ENCODE measurements at regions not wholly inside any gene's neighbourhood (a gene's known extent, or its start where the extent isn't known, plus 50 kb on each side); places are given as distances from the start of the nearest gene placed in this dataset.

DNA sequence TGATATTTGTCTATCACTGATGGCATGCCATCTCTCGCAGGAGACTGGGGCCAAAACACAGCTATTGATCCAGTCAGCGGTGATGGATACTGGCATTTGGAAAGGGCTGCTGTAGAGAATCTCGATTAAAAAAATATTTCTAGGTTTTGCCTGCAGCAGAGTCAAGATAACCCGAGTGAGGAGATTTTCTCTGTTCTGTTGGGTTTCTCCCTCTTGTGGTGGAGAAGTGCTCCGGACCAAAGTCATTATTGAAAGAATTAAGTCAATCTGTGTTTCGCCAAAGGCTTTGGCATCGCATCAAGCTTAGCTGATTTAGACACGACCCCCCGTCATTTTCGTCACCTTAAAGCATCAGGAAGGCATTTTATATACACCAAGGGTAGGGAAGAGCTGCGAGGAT is 97.1 kb upstream of the IRX2 start:
- Mint-ChIP-seq H3K4me3 (no peak overlapping the region), H3K4me1 (ENCODE audit: low read depth) (no peaks in the 10 kb centered on the region), H3K9me3 (peaks cover 30% of the 10 kb centered on the region), H3K27ac (no peak overlapping the region), H3K27me3 (ENCODE audit: insufficient read depth) (no peaks in the 10 kb centered on the region; the same call in 1 of the 2 replicates), H3K36me3 (ENCODE audit: low read depth) (no peaks in the 10 kb centered on the region)
- DNase-seq, result no peak
- peak; percentile 41 for TF ChIP-seq CTCF (IDR thresholded peaks at IDR 0.05)

- Mint-ChIP-seq H3K27me3 (ENCODE audit: insufficient read depth) (no peaks in the 10 kb centered on the region; the same call in 1 of the 2 replicates), H3K27ac (no peak overlapping the region), H3K4me1 (ENCODE audit: low read depth) (no peaks in the 10 kb centered on the region), H3K4me3 (no peak overlapping the region), H3K36me3 (ENCODE audit: low read depth) (no peaks in the 10 kb centered on the region), H3K9me3 (peaks cover 23% of the 10 kb centered on the region)
- TF ChIP-seq CTCF (IDR thresholded peaks at IDR 0.05), result no peak
- no peak for DNase-seq
Measured at GRCh38 chr5:2847608-2848007, 96.1 kb upstream of the IRX2 start.

DNA sequence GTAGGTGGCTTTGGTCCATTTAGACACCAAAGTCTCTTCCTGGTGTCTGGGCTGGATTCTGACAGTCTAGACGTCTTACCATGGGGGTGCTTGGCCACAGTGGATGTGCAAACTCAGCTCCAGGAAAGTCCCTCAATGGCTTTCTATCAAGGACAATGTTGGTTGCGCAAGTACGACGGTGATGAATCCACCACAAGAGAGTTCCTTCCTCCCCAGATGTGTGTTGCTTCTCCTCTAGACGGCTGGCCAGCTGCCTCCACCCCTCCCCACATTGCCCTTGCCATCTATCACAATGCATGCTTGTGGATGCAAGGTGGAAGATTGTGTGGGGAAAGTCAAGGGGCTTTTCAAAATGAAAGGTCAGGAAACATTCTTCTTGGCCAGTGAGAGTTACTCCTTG is 89.7 kb upstream of the IRX2 start:
- Mint-ChIP-seq H3K27me3 (ENCODE audit: insufficient read depth) (no peaks in the 10 kb centered on the region; the same call in 1 of the 2 replicates), H3K27ac (no peak overlapping the region), H3K36me3 (ENCODE audit: low read depth) (no peaks in the 10 kb centered on the region), H3K9me3 (peaks cover 31% of the 10 kb centered on the region; the same call in 1 of the 2 replicates), H3K4me3 (no peak overlapping the region), H3K4me1 (ENCODE audit: low read depth) (no peaks in the 10 kb centered on the region)
- no peak for TF ChIP-seq CTCF (IDR thresholded peaks at IDR 0.05)
- no peak for DNase-seq

DNA sequence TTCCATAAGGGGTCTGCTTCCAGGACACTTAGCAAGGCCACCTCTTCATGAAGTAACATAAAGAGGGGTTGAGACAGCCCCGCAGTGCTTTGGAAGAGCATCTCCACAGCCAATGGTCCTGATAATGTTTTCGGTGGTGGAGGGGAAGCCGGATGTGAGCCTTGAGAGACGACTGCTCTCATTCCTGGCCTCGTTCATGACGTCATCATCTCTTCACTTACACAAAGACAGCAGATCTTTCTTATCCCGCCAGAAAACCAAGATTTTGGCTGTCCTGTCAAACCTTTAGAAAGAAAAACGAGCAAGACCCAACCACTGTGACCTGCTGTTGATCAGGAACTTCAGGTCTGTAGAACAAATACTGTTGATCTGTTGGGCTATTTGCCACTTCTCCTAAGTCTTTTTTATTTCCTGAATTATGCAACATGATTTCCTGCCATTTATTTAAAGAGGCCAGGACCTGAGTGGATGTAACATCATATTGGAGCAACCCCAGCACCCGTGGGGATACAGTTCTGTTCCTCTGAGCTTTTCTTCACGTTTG is 89.0 kb upstream of the IRX2 start:
- H3K27ac Mint-ChIP-seq, result no peak overlapping the region
- H3K9me3 Mint-ChIP-seq, result peaks cover 31% of the 10 kb centered on the region; the same call in 1 of the 2 replicates
- no peaks in the 10 kb centered on the region for H3K36me3 Mint-ChIP-seq (ENCODE audit: low read depth)
- H3K4me3 Mint-ChIP-seq, result no peak overlapping the region
- no peak for TF ChIP-seq CTCF (IDR thresholded peaks at IDR 0.05)
- no peaks in the 10 kb centered on the region for H3K4me1 Mint-ChIP-seq (ENCODE audit: low read depth)
- H3K27me3 Mint-ChIP-seq (ENCODE audit: insufficient read depth), result no peaks in the 10 kb centered on the region; the same call in 1 of the 2 replicates
- DNase-seq, result no peak

GRCh38 chr5:2836133-2836532 is 84.7 kb upstream of the IRX2 start:
- TF ChIP-seq CTCF (IDR thresholded peaks at IDR 0.05), result no peak
- H3K36me3 Mint-ChIP-seq (ENCODE audit: low read depth), result no peaks in the 10 kb centered on the region
- no peak overlapping the region for H3K27ac Mint-ChIP-seq
- no peaks in the 10 kb centered on the region for H3K27me3 Mint-ChIP-seq (ENCODE audit: insufficient read depth)
- H3K4me3 Mint-ChIP-seq, result no peak overlapping the region
- H3K4me1 Mint-ChIP-seq (ENCODE audit: low read depth), result no peaks in the 10 kb centered on the region
- DNase-seq, result no peak
- H3K9me3 Mint-ChIP-seq, result peaks cover 32% of the 10 kb centered on the region

- TF ChIP-seq CTCF (IDR thresholded peaks at IDR 0.05), result no peak
- no peaks in the 10 kb centered on the region for H3K36me3 Mint-ChIP-seq (ENCODE audit: low read depth)
- H3K27ac Mint-ChIP-seq, result no peak overlapping the region
- no peaks in the 10 kb centered on the region for H3K4me1 Mint-ChIP-seq (ENCODE audit: low read depth)
- H3K27me3 Mint-ChIP-seq (ENCODE audit: insufficient read depth), result no peaks in the 10 kb centered on the region
- DNase-seq, result no peak
- no peak overlapping the region for H3K4me3 Mint-ChIP-seq
- peaks cover 22% of the 10 kb centered on the region for H3K9me3 Mint-ChIP-seq
Measured at GRCh38 chr5:2833556-2833955, 82.1 kb upstream of the IRX2 start.

All from HFFc6 (cell line).